OCI-LY7 (cell line): ENCODE measurements at regions not wholly inside any gene's neighbourhood (a gene's known extent, or its start where the extent isn't known, plus 50 kb on each side); places are given as distances from the start of the nearest gene placed in this dataset.

Source experiments
- CTCF ChIP-seq: fragments of 200-600 bp; sonication (generic); conservative IDR thresholded peaks from 2 replicates; pipeline ENCODE4 v1.5.1; 2014; ENCODE audit warnings: mild to moderate bottlenecking, antibody characterized with exemption, low read length, moderate library complexity, mixed read lengths
- EZH2phosphoT487 ChIP-seq: fragments of 200-600 bp; sonication (generic); IDR thresholded peaks from 2 replicates; pipeline ENCODE4 v1.6.1; 2018; ENCODE audit warnings: low read depth, borderline replicate concordance, mild to moderate bottlenecking, mixed run types, antibody characterized with exemption, low read length, moderate library complexity, mixed read lengths

DNA sequence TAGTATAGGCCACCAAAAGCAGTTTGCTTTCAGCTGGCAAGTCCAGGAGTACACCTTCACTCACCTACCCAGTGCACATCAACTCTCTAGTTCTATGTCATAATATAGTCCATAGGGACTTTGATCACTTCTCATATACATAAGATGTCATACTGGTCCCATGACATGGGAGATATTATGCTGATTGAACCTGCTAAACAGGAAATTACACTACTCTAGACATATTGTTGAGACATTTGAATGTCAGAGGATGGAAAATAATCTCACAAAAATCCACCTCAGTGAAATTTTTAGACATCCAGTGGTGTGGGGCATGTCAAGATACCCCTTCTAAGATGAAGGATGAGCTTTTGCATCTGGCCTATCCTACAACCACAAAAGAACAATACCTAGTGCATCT lies 322.5 kb downstream of the EN1 start:
- TF ChIP-seq CTCF (no peak), EZH2phosphoT487 (no peak)
